IMR-90 (cell line): ENCODE measurements at regions not wholly inside any gene's neighbourhood (a gene's known extent, or its start where the extent isn't known, plus 50 kb on each side); places are given as distances from the start of the nearest gene placed in this dataset.

Experiments
- ATAC-seq: fragments of 200-7000 bp; cut with Tn5 transposase; 2 replicates; pipeline ENCODE4 v1.9.1; 2020; ENCODE audit warnings: low read depth, mild to moderate bottlenecking, moderate library complexity
- BruUV-seq: library from RNA; stranded (reverse); fragments of 400-500 nt; replicated peaks from 2 replicates; lab custom pipeline; 2021; lab: Mats Ljungman, UMichigan
- CTCF ChIA-PET: fragments of 300-600 bp; formaldehyde crosslinking; extraction: SDS; loops from one replicate; lab custom pipeline; 2021; ENCODE audit warnings: antibody characterized with exemption; lab: Yijun Ruan, JAX
- POLR2A ChIA-PET: fragments of 300-600 bp; sonication (Branson Sonifier 250); formaldehyde crosslinking; loops from one replicate; lab custom pipeline; 2022; ENCODE audit warnings: antibody characterized with exemption; ENCODE audit not compliant: unreplicated experiment; lab: Charles Lee
- DNase-seq: peaks from one replicate; pipeline ENCODE4 v3.0.0; 2013
- H2AFZ ChIP-seq: replicated peaks from 2 replicates; pipeline ENCODE3; 2013; ENCODE audit warnings: low read length, mild to moderate bottlenecking; ENCODE audit not compliant: poor library complexity
- H2AK5ac ChIP-seq: 2 replicates; pipeline ENCODE4 v1.6.1; 2013; ENCODE audit warnings: low read depth, low read length, inconsistent platforms
- H2AK9ac ChIP-seq: replicated peaks from 2 replicates; pipeline ENCODE3; 2013; ENCODE audit warnings: mild to moderate bottlenecking, low read depth, low read length, moderate library complexity; ENCODE audit not compliant: poor library complexity
- H2BK120ac ChIP-seq: 2 replicates; pipeline ENCODE4 v1.6.1; 2013; ENCODE audit warnings: low read depth, low read length, inconsistent platforms
- H2BK15ac ChIP-seq: 3 replicates; pipeline ENCODE4 v1.6.1; 2013; ENCODE audit warnings: low read depth, low read length, inconsistent platforms
- H2BK20ac ChIP-seq: 2 replicates; pipeline ENCODE4 v1.6.1; 2013; ENCODE audit warnings: low read depth, mild to moderate bottlenecking, inconsistent platforms, low read length, moderate library complexity
- H2BK5ac ChIP-seq: 2 replicates; pipeline ENCODE4 v1.6.1; 2013; ENCODE audit warnings: mild to moderate bottlenecking, low read depth, low read length, inconsistent platforms; ENCODE audit not compliant: poor library complexity, severe bottlenecking
- H3K14ac ChIP-seq: replicated peaks from 2 replicates; pipeline ENCODE4 v1.6.1; 2013; ENCODE audit warnings: low read depth, low read length, inconsistent platforms
- H3K18ac ChIP-seq: 2 replicates; pipeline ENCODE4 v1.6.1; 2013; ENCODE audit warnings: low read depth, low read length, control low read depth
- H3K23ac ChIP-seq: 2 replicates; pipeline ENCODE4 v1.6.1; 2013; ENCODE audit warnings: low read depth, low read length, inconsistent platforms
- H3K27ac ChIP-seq: 2 replicates; pipeline ENCODE4 v1.5.1; 2013; ENCODE audit warnings: mild to moderate bottlenecking, control low read depth, low read length; ENCODE audit not compliant: insufficient read depth
- H3K27me3 ChIP-seq: 2 replicates; pipeline ENCODE4 v1.6.1; 2013; ENCODE audit warnings: low read length; ENCODE audit not compliant: control insufficient read depth, insufficient read depth
- H3K36me3 ChIP-seq: 2 replicates; pipeline ENCODE4 v1.6.1; 2013; ENCODE audit warnings: low read length, mixed read lengths; ENCODE audit not compliant: control insufficient read depth, insufficient read depth
- H3K4ac ChIP-seq: 2 replicates; pipeline ENCODE4 v1.6.1; 2013; ENCODE audit warnings: low read depth, low read length, inconsistent platforms
- H3K4me1 ChIP-seq: 2 replicates; pipeline ENCODE4 v1.6.1; 2013; ENCODE audit warnings: low read length, mixed read lengths; ENCODE audit not compliant: control insufficient read depth, insufficient read depth
- H3K4me2 ChIP-seq: 2 replicates; pipeline ENCODE4 v1.6.1; 2013; ENCODE audit warnings: low read depth, mild to moderate bottlenecking, control low read depth, low read length, moderate library complexity
- H3K4me3 ChIP-seq: 2 replicates; pipeline ENCODE4 v1.5.1; 2013; ENCODE audit warnings: low read depth, mild to moderate bottlenecking, control low read depth, low read length, moderate library complexity; ENCODE audit not compliant: insufficient read depth
- H3K56ac ChIP-seq: 2 replicates; pipeline ENCODE4 v1.6.1; 2013; ENCODE audit warnings: low read length, inconsistent platforms; ENCODE audit not compliant: insufficient read depth; ENCODE audit errors: extremely low read depth
- H3K79me1 ChIP-seq, 2 experiments: 2 replicates each; pipeline ENCODE4 v1.6.1; 2013; ENCODE audit warnings: low read length in 2 of 2, inconsistent platforms in 1 of 2, low read depth in 1 of 2
- H3K9ac ChIP-seq: 2 replicates; pipeline ENCODE4 v1.6.1; 2013; ENCODE audit warnings: low read depth, low read length, control low read depth
- H3K9me1 ChIP-seq: 2 replicates; pipeline ENCODE4 v1.6.1; 2013; ENCODE audit warnings: low read length, inconsistent platforms; ENCODE audit not compliant: insufficient read depth
- H3K9me3 ChIP-seq: 2 replicates; pipeline ENCODE4 v1.6.1; 2013; ENCODE audit warnings: low read length; ENCODE audit not compliant: control insufficient read depth, insufficient read depth
- H4K20me1 ChIP-seq: 2 replicates; pipeline ENCODE4 v1.6.1; 2013; ENCODE audit warnings: low read length, inconsistent platforms; ENCODE audit not compliant: insufficient read depth
- H4K5ac ChIP-seq: 2 replicates; pipeline ENCODE4 v1.6.1; 2013; ENCODE audit warnings: mild to moderate bottlenecking, low read depth, low read length, control low read depth
- H4K8ac ChIP-seq, 2 experiments: 2 replicates each; pipeline ENCODE4 v1.6.1; 2013; ENCODE audit warnings: low read depth in 2 of 2, low read length in 2 of 2, control low read depth in 1 of 2, inconsistent platforms in 1 of 2
- H4K91ac ChIP-seq: 2 replicates; pipeline ENCODE4 v1.6.1; 2013; ENCODE audit warnings: low read depth, low read length, inconsistent platforms; ENCODE audit not compliant: insufficient read depth
- MAZ ChIP-seq: IDR thresholded peaks from 2 replicates; pipeline ENCODE4 v1.6.1; 2012; ENCODE audit warnings: low read depth, mild to moderate bottlenecking, low read length, improper control_type of control experiment, moderate library complexity, borderline replicate concordance
- POLR2A ChIP-seq: IDR thresholded peaks from 2 replicates; pipeline ENCODE4 v1.6.1; 2012; ENCODE audit warnings: mild to moderate bottlenecking, low read depth, low read length
- WGBS, 2 experiments: methylation state at CpG; one replicate each; pipeline versions ENCODE4 v1.1.5 to v1.1.7; 2013; ENCODE audit warnings: missing lambda C conversion rate in 2 of 2; ENCODE audit not compliant: insufficient read length in 1 of 2; ENCODE audit errors: extremely low coverage in 2 of 2; 5-methylcytosine and 5-hydroxymethylcytosine counted together
- dilution Hi-C: fragments of 300-500 bp; cut with HindIII; formaldehyde crosslinking; loops from one replicate; pipeline ENCODE4 v1.14.3; 2018; ENCODE audit warnings: low sequenced_read_pairs; ENCODE audit not compliant: unreplicated experiment
- in situ Hi-C: fragments of 300-500 bp; cut with MboI; formaldehyde crosslinking; loops from 3 replicates; pipeline ENCODE4 v1.14.3; 2019; ENCODE audit warnings: low sequenced_read_pairs, inconsistent platforms, mixed read lengths
- intact Hi-C: fragments of 100-400 bp; cut with micrococcal nuclease; formaldehyde crosslinking; loops from 2 replicates; pipeline ENCODE4 v1.10.0; 2022

- TF ChIP-seq MAZ = no peak
Measured at GRCh38 chr13:112159575-112160547, 92.9 kb downstream of the SOX1 start (continued).

- no peaks in the 10 kb centered on the region for H3K4me1 ChIP-seq
- no peaks in the 10 kb centered on the region for H3K9me1 ChIP-seq
- no peak overlapping the region for H4K5ac ChIP-seq
- no peak for TF ChIP-seq POLR2A
- H3K23ac ChIP-seq = no peak overlapping the region
- dilution Hi-C loops = no loop called here
- intact Hi-C loops = no loop called here
- no peak overlapping the region for H3K56ac ChIP-seq
- no peak overlapping the region for H2BK120ac ChIP-seq
- no peak overlapping the region for H2AFZ ChIP-seq
- H3K4ac ChIP-seq = no peak overlapping the region
- ChIA-PET POLR2A (no interaction called here), CTCF (no interaction called here)
- H4K8ac ChIP-seq = no peak overlapping the region
- no peak overlapping the region for H2BK5ac ChIP-seq
- no peak overlapping the region for H2BK15ac ChIP-seq
- no peak overlapping the region for H3K27ac ChIP-seq
- no peak overlapping the region for H3K14ac ChIP-seq
- H3K27me3 ChIP-seq = no peaks in the 10 kb centered on the region
- H2BK20ac ChIP-seq = no peak overlapping the region
- H2AK9ac ChIP-seq = no peak overlapping the region
- 48% methylated on average over 12 of the region's 14 CpGs; no CpG with 5 or more reads in 1 of the 2 experiments for WGBS, 2 experiments
- H3K18ac ChIP-seq = no peak overlapping the region
- in situ Hi-C loops = no loop called here
- no peak overlapping the region for H3K4me3 ChIP-seq
- no peak overlapping the region for H3K4me2 ChIP-seq
- H3K79me1 ChIP-seq = no peaks in the 10 kb centered on the region
- no TSS peak for BruUV-seq
- no peak for DNase-seq
- no peaks in the 10 kb centered on the region for H3K36me3 ChIP-seq
- no peak overlapping the region for H2AK5ac ChIP-seq
- no peak overlapping the region for H4K91ac ChIP-seq
- no peak for ATAC-seq
- no peaks in the 10 kb centered on the region for H4K20me1 ChIP-seq
- H3K9ac ChIP-seq = no peak overlapping the region
- H3K9me3 ChIP-seq = peaks cover 28% of the 10 kb centered on the region
Measured at GRCh38 chr13:112160558-112160957, 93.6 kb downstream of the SOX1 start.
